ENCODE measurements at regions not wholly inside any gene's neighbourhood (a gene's known extent, or its start where the extent isn't known, plus 50 kb on each side); places are given as distances from the start of the nearest gene placed in this dataset.

GRCh38 chr5:81826128-81826527, 75.2 kb upstream of the SSBP2 start:
- in situ Hi-C loops (cut with HindIII; ENCODE audit: extremely low pct_ligation_motif_present, low pct_unique_long_range_greater_than_20kb): loop anchor here (25.0 kb wide), 1 partner anchor 314 kb away; no protein-coding TSS in a partner anchor
- CTCF ChIA-PET (ENCODE audit: low intra/inter-chr PET ratio, low total read pairs): no interaction called here

GRCh38 chr5:81825237-81825636, 74.3 kb upstream of the SSBP2 start:
- no TSS peak for BruUV-seq (replicated peaks)
- no peak overlapping the region for H2AFZ ChIP-seq (ENCODE audit: low read length)
- TF ChIP-seq HMGXB3 (CRISPR knock-in tag; IDR thresholded peaks at IDR 0.05; ENCODE audit: borderline replicate concordance) (no peak), SNAI1 (CRISPR knock-in tag; IDR thresholded peaks at IDR 0.05; ENCODE audit: borderline replicate concordance) (no peak)

More at GRCh38 chr5:81826128-81826527, 75.2 kb upstream of the SSBP2 start:
- Histone ChIP-seq H2AFZ (ENCODE audit: low read length) (no peak overlapping the region), H4K20me1 (ENCODE audit: insufficient read depth, low read length) (no peaks in the 10 kb centered on the region), H3K27ac (ENCODE audit: extremely low read length, insufficient read depth, low read length) (no peak overlapping the region), H3K36me3 (replicated peaks in 1 of 2; ENCODE audit: control insufficient read depth in 1 of 2, insufficient read depth in 2 of 2, low read length in 2 of 2) (no peaks in the 10 kb centered on the region), H3K9me3 (ENCODE audit: low read length) (no peaks in the 10 kb centered on the region), H3K9ac (ENCODE audit: insufficient read depth, low read depth, low read length) (no peak overlapping the region), H3K27me3 (ENCODE audit: control insufficient read depth in 1 of 2, insufficient read depth in 2 of 2, low read length in 2 of 2) (peaks cover 0 to 3% of the 10 kb centered on the region in 2 experiments; a peak in 1 of 5 replicates), H3K4me2 (ENCODE audit: low read depth, low read length) (no peak overlapping the region), H3K4me1 (ENCODE audit: insufficient read depth, low read length) (no peaks in the 10 kb centered on the region), H3K79me2 (ENCODE audit: insufficient read depth, low read length) (no peaks in the 10 kb centered on the region), H3K4me3 (replicated peaks in 1 of 3; ENCODE audit: insufficient read depth in 1 of 3, low read depth in 2 of 3, low read length in 3 of 3) (no peak overlapping the region)
- DNase-seq (ENCODE audit: low spot score): no peak
- FAIRE-seq: no peak
- no peak for ATAC-seq
- no TSS peak for BruUV-seq (replicated peaks)
- TF ChIP-seq TBX2 (CRISPR knock-in tag; IDR thresholded peaks at IDR 0.05; ENCODE audit: borderline replicate concordance): no peak
- no peak for TF ChIP-seq XRCC5 (optimal IDR thresholded peaks at IDR 0.05; ENCODE audit: low read length)
- TF ChIP-seq ZNF431 (CRISPR knock-in tag; IDR thresholded peaks at IDR 0.05; ENCODE audit: borderline replicate concordance, low read depth): no peak
- no peak for TF ChIP-seq ZNF143 (CRISPR knock-in tag; IDR thresholded peaks at IDR 0.05)
- no peak for TF ChIP-seq MEIS1 (CRISPR knock-in tag; IDR thresholded peaks at IDR 0.05; ENCODE audit: borderline replicate concordance)
- no peak for TF ChIP-seq LBX2 (CRISPR knock-in tag; IDR thresholded peaks at IDR 0.05; ENCODE audit: borderline replicate concordance)
- no peak for TF ChIP-seq MEF2D (CRISPR knock-in tag; IDR thresholded peaks at IDR 0.05)
- TF ChIP-seq ZMYM3 (CRISPR knock-in tag; IDR thresholded peaks at IDR 0.05): no peak
- no peak for TF ChIP-seq ZNF20 (CRISPR knock-in tag; IDR thresholded peaks at IDR 0.05)
- TF ChIP-seq GLMP (CRISPR knock-in tag; IDR thresholded peaks at IDR 0.05; ENCODE audit: borderline replicate concordance): no peak
- no peak for TF ChIP-seq ADNP (CRISPR knock-in tag; IDR thresholded peaks at IDR 0.05)
- no peak for TF ChIP-seq ZNF501 (CRISPR knock-in tag; IDR thresholded peaks at IDR 0.05)
- POLR2A ChIA-PET: no interaction called here
- intact Hi-C loops (cut with micrococcal nuclease; ENCODE audit: unreplicated experiment): no loop called here
- WGBS (ENCODE audit: low lambda C conversion rate): 44% methylated on average over 2 of the region's 2 CpGs

More at GRCh38 chr5:81825237-81825636, 74.3 kb upstream of the SSBP2 start:
- FAIRE-seq: no peak
- in situ Hi-C loops (cut with HindIII; ENCODE audit: extremely low pct_ligation_motif_present, low pct_unique_long_range_greater_than_20kb): loop anchor here (25.0 kb wide), 1 partner anchor 313 kb away; no protein-coding TSS in a partner anchor
- POLR2A ChIA-PET: no interaction called here
- ATAC-seq: no peak
- WGBS (ENCODE audit: low lambda C conversion rate): no CpG with 5 or more reads among the region's 3 CpGs
- Histone ChIP-seq H3K9ac (ENCODE audit: insufficient read depth, low read depth, low read length) (no peak overlapping the region), H4K20me1 (ENCODE audit: insufficient read depth, low read length) (no peaks in the 10 kb centered on the region), H3K4me2 (ENCODE audit: low read depth, low read length) (no peak overlapping the region), H3K9me3 (ENCODE audit: low read length) (no peaks in the 10 kb centered on the region), H3K4me1 (ENCODE audit: insufficient read depth, low read length) (no peaks in the 10 kb centered on the region), H3K36me3 (replicated peaks in 1 of 2; ENCODE audit: control insufficient read depth in 1 of 2, insufficient read depth in 2 of 2, low read length in 2 of 2) (no peaks in the 10 kb centered on the region), H3K27ac (ENCODE audit: extremely low read length, insufficient read depth, low read length) (no peak overlapping the region), H3K79me2 (ENCODE audit: insufficient read depth, low read length) (no peaks in the 10 kb centered on the region), H3K4me3 (replicated peaks in 1 of 3; ENCODE audit: insufficient read depth in 1 of 3, low read depth in 2 of 3, low read length in 3 of 3) (no peak overlapping the region), H3K27me3 (ENCODE audit: control insufficient read depth in 1 of 2, insufficient read depth in 2 of 2, low read length in 2 of 2) (peaks cover 0 to 3% of the 10 kb centered on the region in 2 experiments; a peak in 1 of 5 replicates)
- CTCF ChIA-PET (ENCODE audit: low intra/inter-chr PET ratio, low total read pairs): no interaction called here
- intact Hi-C loops (cut with micrococcal nuclease; ENCODE audit: unreplicated experiment): no loop called here
- no peak for DNase-seq (ENCODE audit: low spot score)

Measured in HepG2 (cell line).